ENCODE measurements at regions not wholly inside any gene's neighbourhood (a gene's known extent, or its start where the extent isn't known, plus 50 kb on each side); places are given as distances from the start of the nearest gene placed in this dataset.

DNA sequence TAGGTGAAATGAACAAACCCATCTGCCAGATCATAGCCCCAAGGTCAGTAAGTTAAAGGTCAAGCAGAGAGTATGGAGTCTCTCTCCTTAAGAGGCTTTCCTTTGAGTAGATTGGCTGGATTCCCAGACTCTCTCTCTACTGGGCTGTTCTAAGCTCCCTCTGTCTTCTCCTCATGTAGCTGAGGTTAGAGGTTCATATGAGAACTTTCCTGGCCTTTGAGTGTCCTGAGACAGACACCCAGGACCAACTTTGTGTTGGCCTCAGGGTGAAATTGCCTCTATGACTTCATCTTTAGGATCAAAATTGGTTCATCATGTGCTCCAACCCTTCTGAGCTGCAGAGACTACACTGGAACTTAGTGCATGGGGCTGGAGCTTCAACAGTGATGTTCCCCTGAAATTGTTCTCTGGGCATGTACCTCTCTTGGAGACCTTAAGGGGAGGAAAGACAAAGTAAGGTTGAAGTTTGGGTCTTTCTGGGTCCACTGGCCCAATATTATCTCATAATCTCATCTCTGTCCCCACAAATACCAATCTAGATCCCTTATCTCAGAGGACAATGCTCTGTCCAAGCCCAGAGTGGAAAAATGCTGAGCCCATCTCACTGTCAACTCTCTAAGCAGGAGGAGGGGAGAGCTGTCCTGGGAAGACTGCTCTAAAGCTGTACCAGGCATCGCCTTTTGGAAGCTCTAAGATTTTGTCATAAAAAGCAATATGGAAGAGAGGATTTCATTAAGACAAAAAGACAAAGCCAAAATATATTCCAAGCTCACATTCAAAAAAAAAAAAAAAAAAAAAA, 177.3 kb upstream of the ARL4C start:
- ATAC-seq, result no peak

DNA sequence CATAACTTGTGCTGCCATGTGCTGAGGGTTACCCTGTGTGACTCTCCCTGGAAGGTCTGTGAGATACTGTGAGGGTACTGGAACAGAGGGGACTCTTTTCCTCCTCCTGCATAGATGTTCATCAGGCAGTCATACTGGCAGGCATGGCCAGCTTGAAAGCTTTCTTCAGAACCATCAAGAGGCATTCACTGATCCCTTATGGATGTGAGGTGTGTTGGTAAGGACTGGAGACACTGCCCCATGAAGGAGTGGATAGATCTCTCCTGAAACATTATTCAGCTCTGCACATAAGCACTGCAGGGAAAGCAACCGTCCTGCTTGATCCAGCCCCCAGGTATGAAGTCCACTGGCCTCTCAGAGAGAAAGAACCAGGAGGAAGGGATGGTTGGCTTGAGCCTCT, 176.6 kb upstream of the ARL4C start:
- ATAC-seq, result no peak

DNA sequence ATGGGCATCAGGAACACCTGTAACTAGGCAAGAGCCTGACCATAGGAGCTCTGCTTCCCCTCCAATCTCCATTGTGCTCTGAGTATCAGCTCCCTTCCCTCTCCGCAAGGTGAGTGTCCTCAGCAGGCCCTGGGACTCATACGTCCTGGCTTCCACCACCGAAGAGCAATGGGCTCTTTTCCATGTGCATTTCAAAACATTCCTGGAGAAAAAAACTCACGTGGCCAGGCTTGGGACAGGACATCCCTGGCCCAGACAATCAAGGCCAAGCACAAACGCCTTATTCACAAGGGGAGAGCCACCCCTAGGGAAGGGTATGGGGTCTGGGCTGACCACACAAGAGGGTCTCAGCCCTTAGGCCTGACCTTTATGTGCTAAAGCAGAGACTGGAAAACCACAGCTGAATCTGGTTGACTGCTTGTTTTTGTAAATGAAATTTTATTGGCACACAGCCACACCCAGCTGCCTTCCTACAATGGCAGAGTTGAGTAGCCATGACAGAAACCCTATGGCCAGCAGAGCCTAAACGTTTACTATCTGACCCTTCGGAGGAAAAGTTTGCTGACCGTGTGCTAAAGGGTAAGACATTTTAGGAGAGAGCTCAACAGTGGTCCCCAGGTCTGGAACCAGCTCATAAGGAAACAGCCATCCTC, 175.7 kb upstream of the ARL4C start:
- no peak for ATAC-seq

DNA sequence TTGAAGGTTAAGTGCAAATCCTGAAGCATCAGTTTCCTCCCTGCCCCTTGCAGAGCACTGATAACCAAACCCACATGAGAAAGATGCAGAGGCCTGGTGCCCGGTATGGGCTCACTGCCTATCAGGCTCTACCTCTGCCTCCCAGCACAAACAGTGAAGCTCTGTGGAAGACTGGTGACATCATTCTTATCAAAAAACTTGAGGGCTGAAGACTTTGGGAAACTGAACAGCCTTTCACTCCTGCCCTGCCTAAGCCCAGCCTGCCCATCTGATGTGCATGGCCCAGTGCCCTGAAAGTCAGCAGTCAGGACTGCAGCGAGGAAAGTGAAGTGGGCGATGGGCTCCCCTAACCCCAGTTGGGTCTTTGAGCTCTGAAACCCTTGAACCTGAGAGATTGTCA, 174.8 kb upstream of the ARL4C start:
- ATAC-seq, result no peak

DNA sequence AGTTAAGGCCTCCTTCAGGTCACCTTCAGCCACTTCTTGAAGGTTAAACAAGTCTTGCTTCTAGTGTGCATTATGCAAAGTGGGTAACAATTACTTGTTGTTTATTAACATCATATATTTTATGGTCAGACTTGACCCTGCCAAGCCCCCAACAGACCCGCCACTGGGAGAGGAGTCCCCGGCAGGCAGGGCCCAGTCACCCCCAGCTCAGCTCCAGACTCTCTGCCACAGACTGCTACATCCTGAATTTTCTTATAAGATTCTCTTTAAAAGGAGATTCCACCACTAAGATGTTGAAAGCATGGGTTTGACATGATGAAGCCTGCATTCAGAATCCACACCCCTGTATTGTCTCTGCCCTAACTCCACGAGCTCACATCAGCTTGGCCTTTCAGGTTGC, 174.3 kb upstream of the ARL4C start:
- ATAC-seq, result no peak

DNA sequence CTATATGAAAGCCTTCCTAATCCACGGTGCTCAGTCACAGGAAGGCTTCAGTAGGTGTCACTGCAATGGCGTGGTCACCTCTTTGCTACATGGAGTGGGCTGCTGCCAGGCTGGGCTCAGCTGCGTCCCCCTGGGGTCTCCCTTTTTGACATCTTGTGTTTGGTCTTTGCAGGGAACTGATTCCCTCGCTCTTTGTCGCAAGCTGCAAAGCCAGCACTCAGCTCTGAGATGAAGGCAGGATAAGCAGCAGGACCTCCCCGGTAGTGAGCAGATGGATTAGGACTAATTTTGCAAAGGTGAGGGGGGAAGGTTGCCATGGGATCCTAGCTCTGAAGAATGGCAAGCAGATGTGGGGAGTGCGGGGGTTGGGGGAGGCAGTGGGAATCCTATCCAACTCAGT, 173.9 kb upstream of the ARL4C start:
- no peak for ATAC-seq

DNA sequence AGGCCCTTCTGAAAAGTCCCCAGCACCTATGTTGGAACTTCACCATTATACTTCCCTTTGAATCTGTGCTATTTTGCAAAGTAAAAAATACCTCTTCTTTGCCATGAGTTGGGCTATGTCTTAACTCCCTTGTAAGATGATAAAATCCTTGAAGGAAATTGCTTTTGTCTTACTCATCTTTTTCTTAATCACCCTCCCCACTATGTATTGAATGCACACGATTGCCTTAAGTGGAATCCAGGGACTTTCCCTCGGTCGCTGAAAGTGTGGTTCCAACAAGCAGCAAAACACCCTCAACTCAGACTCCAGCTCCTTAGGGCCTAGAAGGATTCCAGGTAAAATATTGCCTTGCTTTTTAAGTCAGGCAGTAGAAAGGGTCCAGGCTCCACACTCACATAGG, 173.2 kb upstream of the ARL4C start:
- peak; percentile 26 for ATAC-seq

DNA sequence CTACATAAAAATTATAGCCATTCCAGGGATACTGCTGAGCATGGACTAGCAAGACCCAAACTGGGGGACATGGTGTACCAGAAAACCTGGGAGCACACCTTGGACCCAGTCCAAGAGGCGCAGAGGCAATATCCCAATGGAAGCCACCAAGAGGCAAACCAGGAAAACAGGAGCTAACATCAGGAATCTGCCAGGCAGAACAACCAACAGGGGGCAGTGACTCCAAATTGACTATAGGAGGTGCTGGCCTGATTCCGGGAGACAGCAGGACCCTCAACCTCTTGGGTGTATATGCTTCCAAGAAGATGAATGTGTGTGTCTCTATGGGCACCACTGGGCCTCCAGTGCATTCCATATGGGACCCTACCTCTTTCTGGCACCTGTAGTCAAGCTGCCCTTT, 172.7 kb upstream of the ARL4C start:
- no peak for ATAC-seq

DNA sequence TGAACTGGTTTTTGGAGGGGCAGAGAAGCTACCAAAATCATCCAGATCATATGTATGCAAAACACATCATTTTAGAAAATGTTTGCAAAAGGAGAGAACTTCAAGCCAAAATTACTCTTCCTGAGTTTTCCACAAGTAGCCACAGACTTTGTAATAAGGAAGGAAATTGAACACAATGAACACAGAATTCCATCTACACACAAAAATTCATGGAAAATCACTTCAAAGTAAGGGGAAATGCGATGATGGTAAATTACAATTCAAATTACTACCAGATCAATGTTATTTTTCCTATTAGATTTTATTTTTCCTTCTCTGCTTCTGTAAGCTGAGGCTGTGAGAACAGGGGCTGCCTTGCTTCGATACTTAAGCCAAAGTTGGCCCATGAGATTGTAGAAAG, 172.1 kb upstream of the ARL4C start:
- no peak for ATAC-seq

DNA sequence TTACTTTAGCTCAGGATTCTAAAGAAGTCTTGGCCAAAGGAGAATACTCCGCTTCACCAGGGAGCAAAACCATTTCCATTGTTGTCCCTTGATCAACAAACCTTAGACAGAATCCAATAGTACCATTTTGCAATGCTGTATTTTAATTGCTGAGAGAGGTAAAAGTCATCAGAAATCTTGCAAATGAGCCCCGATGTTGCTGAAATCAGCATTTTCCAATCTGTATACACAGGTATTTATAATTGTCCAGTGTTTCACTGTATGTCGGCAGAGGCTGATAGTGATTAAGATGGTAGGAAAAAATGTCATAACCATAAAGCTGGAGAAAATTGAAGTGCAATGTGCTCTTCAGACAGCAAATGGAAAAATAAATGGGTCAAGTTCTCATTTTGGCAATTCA, 170.0 kb upstream of the ARL4C start:
- ATAC-seq, result no peak

DNA sequence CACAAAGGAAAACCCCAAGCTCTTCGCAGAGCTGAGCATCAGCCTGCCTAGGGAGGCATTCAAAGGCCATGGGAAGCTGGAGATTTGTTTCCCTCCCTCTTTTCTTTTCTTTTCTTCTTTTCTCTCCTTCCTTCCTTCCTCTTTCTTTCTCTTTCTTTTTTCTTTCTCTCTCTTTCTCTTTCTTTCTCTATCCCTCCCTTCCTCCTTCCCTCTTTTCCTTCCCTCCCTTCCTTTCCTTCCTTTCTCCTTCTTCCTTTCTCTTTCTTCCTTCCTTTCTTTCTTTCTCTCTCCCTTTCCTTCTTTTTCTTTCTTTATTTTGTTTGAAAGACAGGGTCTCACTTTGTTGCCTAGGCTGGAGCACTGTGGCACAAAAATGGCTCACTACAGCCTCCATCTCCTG, 168.4 kb upstream of the ARL4C start:
- ATAC-seq, result no peak

DNA sequence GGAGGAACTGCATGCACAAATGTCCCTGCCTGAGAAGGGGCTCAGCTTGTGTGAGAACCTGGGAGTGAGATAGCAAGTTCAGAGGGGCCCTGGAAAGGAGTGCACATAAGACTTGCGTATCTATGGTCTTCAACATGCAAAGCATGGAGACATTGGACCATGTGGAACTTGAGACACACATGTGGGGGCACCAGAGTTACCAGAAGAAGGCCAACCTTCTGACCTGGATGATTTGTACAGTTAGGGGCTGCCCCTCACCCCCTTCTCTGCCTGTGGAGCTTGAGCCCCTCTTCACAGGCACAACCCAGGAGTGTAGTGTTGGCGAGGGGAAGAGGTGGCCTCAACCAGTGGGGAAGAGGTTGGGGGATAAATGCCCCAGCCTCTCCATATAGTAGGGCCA, 165.0 kb upstream of the ARL4C start:
- ATAC-seq, result no peak

DNA sequence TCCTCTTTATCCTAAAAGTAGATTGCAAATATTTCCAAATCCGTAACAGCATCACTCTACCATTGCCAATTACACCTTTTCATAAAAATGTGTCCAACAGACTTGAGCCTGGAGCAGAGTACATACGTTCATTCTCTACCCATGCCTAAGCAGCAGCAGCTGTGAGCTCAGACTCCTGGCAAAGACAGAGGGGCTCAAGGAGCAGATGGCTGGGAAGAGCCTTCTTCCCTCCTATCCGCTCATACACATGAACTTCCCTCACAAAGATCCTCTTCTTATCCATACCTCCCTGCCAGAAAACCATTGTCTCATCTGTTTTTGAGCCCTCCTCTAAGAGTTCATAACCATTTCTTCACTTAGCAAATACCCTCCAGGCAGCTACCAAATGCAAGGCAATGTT, 164.3 kb upstream of the ARL4C start:
- ATAC-seq, result no peak

DNA sequence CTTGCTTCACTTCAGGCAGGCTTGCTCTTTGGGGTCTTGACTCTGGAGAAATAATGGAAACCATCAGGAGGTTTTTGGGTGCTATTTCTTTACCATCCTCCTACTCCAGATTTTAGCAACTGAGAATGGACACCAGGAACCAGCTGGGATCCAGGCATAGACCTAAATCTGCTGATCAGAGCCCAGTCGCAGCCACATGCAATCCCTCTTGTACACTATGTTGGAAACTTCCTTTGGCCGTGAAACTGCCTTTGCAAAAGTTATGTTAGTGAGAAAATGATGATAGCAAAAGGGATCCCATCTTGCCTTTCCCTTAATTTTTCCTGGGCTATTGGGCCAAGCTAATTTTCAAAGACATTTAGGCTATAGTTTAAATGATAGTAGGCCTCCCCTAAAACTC, 158.8 kb upstream of the ARL4C start:
- no peak for ATAC-seq

DNA sequence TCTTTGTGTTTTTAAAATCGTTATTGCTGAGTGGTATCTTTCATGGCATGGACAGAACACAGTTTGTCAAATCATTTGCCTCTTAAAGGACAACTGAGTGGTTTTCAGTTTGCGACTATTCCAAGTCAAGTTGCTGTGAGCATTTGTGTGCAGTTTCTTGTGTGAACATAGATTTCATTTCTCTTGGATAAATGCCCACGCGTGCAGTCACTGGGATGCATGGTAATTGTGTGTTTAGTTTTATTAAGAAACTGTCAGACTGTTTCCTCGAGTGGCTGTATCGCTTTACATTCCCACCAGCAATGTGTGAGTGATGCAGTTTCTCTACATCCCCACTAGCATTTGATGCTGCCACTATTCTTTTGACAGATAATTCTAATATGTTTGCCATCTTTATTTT, 154.0 kb upstream of the ARL4C start:
- no peak for ATAC-seq

DNA sequence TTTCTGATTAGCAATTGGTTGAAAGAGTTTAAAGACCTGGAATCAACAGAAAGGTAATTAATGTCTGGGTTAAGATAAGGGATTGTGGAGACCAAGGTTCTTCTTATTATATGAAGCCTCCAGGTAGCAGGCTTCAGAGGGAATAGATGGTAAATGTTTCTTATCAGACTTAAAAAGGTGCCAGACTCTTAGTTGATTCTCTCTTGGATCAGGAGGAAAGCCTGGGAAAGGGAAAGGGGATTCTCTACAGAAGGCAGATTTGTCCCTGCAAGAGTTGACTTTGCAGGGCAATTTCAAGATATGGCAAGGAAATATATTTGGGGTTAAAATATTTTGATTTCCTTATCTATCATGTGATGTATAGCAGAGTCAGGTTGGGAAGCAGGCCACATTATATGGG, 153.1 kb upstream of the ARL4C start:
- ATAC-seq, result no peak

DNA sequence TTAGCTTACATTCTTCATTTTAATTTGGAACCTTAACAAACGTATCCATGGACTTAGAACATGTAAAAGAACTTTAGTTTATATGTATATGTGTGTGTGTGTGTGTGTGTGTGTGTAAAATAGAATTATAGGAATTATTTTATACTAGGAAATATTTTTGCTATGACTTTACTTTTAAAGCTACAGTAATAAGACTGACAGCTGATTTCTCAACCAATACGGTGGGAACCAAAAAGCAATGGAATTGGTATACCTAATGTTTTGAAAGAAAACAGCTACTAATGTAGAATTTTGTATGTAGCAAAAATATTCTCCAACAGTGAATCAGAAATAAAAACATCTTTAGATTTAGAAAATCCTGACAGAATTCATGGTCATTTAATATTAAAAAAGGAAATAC, 146.5 kb upstream of the ARL4C start:
- ATAC-seq, result no peak

DNA sequence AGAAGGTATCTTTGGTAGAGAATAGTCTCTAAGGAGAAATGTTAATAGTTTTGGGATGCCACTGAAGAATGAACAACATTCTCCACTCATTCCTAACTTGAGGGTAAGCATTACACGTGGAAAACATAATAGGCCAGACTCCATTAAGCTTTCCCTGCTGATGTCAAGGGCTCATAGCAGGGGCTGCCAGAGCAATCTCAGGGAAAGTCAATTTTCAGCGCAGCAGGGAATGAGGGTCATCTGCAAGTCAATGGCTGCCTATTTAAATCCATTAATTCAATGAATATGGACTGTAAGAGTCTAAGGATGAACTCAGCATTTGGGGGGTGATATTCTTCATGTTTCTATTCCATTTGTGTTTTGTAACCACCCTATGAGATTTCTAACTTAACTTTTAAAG, 144.2 kb upstream of the ARL4C start:
- no peak for ATAC-seq

DNA sequence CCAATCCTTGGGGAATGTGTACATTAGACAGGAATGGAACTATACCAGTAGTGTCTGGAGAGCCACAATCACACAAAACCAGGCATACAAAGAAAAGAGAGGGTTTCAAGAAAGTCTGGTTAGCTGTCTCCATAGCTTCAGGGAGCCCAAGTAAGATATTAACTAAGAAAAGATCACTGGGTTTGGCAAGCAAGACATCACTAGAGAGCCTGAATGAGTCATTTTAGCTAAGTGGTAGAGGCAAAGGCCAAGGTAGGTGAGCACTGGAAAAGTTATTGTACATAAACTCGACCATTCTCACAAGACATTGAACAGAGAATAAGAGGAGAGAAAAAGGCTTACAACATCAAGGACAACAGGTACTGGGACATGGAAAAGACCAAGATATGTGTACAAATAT, 143.8 kb upstream of the ARL4C start:
- no peak for ATAC-seq

DNA sequence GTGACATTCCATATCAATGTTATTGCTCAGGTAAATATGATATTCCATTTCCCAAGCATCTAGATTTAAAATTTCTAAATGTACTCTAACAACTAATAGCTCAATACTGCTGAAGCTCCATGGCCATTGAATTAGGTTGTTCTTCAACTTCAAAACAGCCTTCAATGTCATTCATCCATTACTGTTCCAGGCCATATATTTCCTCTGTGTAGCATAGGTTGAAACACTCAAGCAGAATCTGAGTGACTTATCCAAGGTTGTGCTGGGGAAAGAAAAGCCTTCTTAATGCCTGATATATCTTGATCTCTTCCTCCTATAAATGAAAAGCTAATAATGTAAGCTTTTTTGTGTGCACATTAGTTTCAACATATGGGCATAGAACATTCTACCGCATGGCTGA, 142.1 kb upstream of the ARL4C start:
- ATAC-seq, result no peak

DNA sequence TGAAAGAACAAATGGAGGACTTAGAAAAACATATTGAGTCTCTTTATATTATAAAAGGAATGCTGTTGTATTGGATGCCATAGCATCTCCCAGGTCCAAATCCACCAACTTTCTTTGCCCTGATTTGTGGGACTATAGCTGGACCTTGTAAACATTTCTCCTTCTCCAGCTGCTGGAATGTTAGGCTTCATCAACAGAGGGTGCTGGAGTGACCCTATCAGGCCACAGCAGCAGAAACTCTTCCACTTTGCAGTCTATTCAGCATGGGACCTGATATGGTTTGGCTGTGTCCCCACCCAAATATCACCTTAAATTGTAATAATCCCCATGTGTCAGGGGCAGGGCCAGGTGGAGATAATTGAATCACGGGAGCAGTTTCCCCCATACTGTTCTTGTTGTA, 138.4 kb upstream of the ARL4C start:
- ATAC-seq, result no peak

DNA sequence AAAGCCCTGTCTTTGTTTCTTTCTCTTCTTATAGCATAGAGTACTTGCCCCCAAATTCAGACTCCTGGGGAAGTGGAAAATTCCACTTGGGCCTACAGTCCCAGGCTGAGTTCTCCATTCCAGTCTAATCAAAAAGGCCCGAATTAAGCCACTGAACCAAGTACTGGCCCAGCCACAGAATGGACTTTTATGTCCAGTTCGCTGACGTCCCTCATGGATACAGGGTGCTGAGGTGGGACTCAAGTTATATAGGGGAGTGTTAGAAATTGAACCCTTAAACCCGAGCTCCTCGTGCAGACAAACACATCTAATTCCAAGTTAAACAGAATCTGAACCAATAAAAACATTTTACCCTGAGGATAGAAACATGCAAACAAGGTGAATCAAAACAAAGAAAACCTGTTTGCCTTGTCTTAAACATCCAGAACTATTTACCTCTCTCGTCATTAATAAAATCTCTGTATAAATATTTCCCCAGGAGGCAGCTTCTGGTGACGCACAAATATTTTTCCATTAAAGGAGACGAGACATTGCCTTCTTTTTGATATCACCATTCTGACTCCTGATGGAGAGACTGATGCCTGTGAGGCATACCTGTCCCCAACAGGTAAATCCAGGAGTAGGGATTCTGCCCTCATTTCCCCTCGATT, 136.8 kb upstream of the ARL4C start:
- ATAC-seq, result no peak

DNA sequence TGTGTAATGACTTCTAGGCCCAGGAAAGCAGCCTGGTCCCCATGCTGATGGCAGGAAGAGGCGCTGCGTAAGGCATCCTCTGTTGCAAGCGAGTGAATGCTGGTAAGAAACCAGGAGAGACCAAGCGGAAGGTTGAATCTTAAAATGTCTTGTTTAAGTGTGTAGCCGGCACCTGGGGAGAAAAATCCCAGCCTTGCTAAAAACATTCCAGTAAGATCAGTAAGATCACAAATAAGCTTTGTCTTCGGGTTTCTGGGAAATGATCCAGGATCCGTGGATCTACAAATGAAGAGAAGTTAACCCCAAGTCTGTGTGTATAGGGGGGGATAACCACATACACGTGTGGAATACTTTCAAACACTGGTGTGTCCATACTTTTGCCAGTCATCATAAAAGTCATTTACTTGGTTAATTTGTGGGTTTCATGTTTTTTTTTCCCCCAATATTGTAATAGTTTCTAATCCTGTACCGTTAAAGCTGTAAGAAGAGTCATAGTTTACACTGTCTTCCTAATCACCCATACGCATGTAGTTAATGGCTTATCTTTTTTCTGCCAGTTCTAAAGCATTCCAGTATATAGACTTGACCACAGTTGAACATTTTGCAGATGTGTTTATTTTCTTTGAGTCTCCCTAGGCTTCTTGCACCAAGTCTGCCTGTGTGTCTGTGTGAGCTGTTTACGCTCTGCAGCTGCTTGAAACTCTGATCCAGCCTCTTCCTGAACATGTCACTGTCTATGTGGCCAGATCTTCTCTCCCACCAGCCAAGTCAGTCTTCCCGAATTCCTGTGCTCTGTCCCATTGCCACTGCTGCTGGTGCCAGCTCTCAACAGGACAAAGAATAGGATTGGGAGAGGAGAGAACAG, 135.9 kb upstream of the ARL4C start:
- no peak for ATAC-seq
